A673 (cell line): ENCODE measurements at regions not wholly inside any gene's neighbourhood (a gene's known extent, or its start where the extent isn't known, plus 50 kb on each side); places are given as distances from the start of the nearest gene placed in this dataset.

Experiments used
- BruUV-seq: library from RNA; stranded (reverse); fragments of 400-500 nt; replicated peaks from 2 replicates; lab custom pipeline; 2021; lab: Mats Ljungman, UMichigan
- CTCF ChIA-PET: fragments of 300-600 bp; sonication (Branson Sonifier 250); formaldehyde crosslinking; loops from one replicate; lab custom pipeline; 2022; ENCODE audit warnings: antibody characterized with exemption; lab: Charles Lee
- POLR2A ChIA-PET: fragments of 300-600 bp; sonication (Branson Sonifier 250); formaldehyde crosslinking; loops from one replicate; lab custom pipeline; 2022; ENCODE audit warnings: antibody characterized with exemption; ENCODE audit not compliant: low non-redundant PET; lab: Charles Lee
- DNase-seq: peaks from one replicate; pipeline ENCODE4 v3.0.0-alpha.2; 2015; ENCODE audit warnings: low spot score
- H3K27ac ChIP-seq: fragments of 200-600 bp; sonication (generic); 2 replicates; pipeline ENCODE4 v1.5.1; 2016; ENCODE audit warnings: mixed run types, low read depth, mild to moderate bottlenecking, mixed read lengths, antibody characterized with exemption, low read length; ENCODE audit not compliant: poor library complexity, severe bottlenecking
- H3K27me3 ChIP-seq: fragments of 200-600 bp; sonication (generic); replicated peaks from 2 replicates; pipeline ENCODE4 v1.6.1; 2017; ENCODE audit warnings: mixed run types, low read depth, mild to moderate bottlenecking, mixed read lengths, antibody characterized with exemption, low read length; ENCODE audit not compliant: insufficient read depth, poor library complexity
- H3K36me3 ChIP-seq: fragments of 200-600 bp; sonication (generic); 2 replicates; pipeline ENCODE4 v1.6.1; 2016; ENCODE audit warnings: mixed run types, mild to moderate bottlenecking, mixed read lengths, antibody characterized with exemption, low read length; ENCODE audit not compliant: insufficient read depth, poor library complexity, severe bottlenecking
- H3K4me1 ChIP-seq: fragments of 200-600 bp; sonication (generic); 2 replicates; pipeline ENCODE4 v1.6.1; 2017; ENCODE audit warnings: mixed run types, mild to moderate bottlenecking, mixed read lengths, antibody characterized with exemption, low read length; ENCODE audit not compliant: insufficient read depth, poor library complexity, severe bottlenecking
- H3K4me3 ChIP-seq: fragments of 200-600 bp; sonication (generic); 2 replicates; pipeline ENCODE4 v1.5.1; 2016; ENCODE audit warnings: low read depth, mixed run types, mild to moderate bottlenecking, mixed read lengths, low read length; ENCODE audit not compliant: poor library complexity, severe bottlenecking
- H3K9me3 ChIP-seq: fragments of 200-600 bp; sonication (generic); 2 replicates; pipeline ENCODE4 v1.6.1; 2016; ENCODE audit warnings: mixed run types, low read depth, mild to moderate bottlenecking, mixed read lengths, antibody characterized with exemption, low read length; ENCODE audit not compliant: poor library complexity, severe bottlenecking
- CTCF ChIP-seq: fragments of 300-800, 200-600 bp; sonication (generic); conservative IDR thresholded peaks from 2 replicates; pipeline ENCODE4 v1.5.1; 2017; ENCODE audit warnings: low read depth, mild to moderate bottlenecking, antibody characterized with exemption, low read length, moderate library complexity, mixed read lengths
- EZH2 ChIP-seq: fragments of 200-600 bp; sonication (generic); IDR thresholded peaks from 2 replicates; pipeline ENCODE4 v1.6.1; 2017; ENCODE audit warnings: borderline replicate concordance, low read depth, mild to moderate bottlenecking, mixed read lengths, antibody characterized with exemption, low read length; ENCODE audit not compliant: poor library complexity, severe bottlenecking
- intact Hi-C: fragments of 100-400 bp; cut with micrococcal nuclease; formaldehyde crosslinking; loops from one replicate; pipeline ENCODE4 v1.10.0; 2022; ENCODE audit not compliant: unreplicated experiment

DNA sequence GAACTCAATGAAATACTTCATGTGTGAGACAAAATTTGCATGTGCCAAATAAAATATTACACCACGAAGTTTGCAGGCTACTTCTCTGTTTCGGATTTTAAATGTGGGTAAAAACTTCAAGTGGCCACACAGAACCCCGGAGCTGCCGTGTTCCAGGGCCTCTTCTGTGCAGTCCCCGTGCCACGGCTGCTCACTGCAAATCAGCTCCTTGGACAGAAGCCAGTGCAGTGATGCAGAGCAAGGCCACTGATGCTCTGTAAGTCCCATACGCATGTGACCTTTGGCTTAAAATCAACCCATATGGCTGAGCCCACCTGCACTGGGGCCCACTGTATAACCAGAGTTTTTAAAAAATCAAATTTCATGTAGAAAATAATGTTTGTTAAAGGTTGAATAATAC lies 1309.4 kb downstream of the TBC1D22A start:
- Histone ChIP-seq H3K36me3 (no peaks in the 10 kb centered on the region), H3K27ac (no peak overlapping the region), H3K4me3 (no peak overlapping the region), H3K9me3 (no peaks in the 10 kb centered on the region), H3K4me1 (no peaks in the 10 kb centered on the region), H3K27me3 (no peaks in the 10 kb centered on the region)
- DNase-seq = no peak
- CTCF ChIA-PET = no interaction called here
- no TSS peak for BruUV-seq
- intact Hi-C loops = no loop called here
- TF ChIP-seq EZH2 (no peak), CTCF (no peak)
- POLR2A ChIA-PET = no interaction called here

- Histone ChIP-seq H3K36me3 (no peaks in the 10 kb centered on the region), H3K9me3 (no peaks in the 10 kb centered on the region), H3K4me3 (no peak overlapping the region), H3K27ac (no peak overlapping the region), H3K27me3 (no peaks in the 10 kb centered on the region), H3K4me1 (no peaks in the 10 kb centered on the region)
- intact Hi-C loops = no loop called here
- ChIA-PET POLR2A (no interaction called here), CTCF (no interaction called here)
- TF ChIP-seq EZH2 (no peak), CTCF (no peak)
- no peak for DNase-seq
- no TSS peak for BruUV-seq
Measured at GRCh38 chr22:48071305-48071704, 1308.9 kb downstream of the TBC1D22A start.

GRCh38 chr22:48070760-48071159 lies 1308.3 kb downstream of the TBC1D22A start:
- no peaks in the 10 kb centered on the region for H3K27me3 ChIP-seq
- no TSS peak for BruUV-seq
- CTCF ChIA-PET = no interaction called here
- DNase-seq = no peak
- no peaks in the 10 kb centered on the region for H3K36me3 ChIP-seq
- no peaks in the 10 kb centered on the region for H3K9me3 ChIP-seq
- POLR2A ChIA-PET = no interaction called here
- intact Hi-C loops = no loop called here
- TF ChIP-seq CTCF (no peak), EZH2 (no peak)
- no peak overlapping the region for H3K27ac ChIP-seq
- no peaks in the 10 kb centered on the region for H3K4me1 ChIP-seq
- no peak overlapping the region for H3K4me3 ChIP-seq
